ENCODE measurements at regions not wholly inside any gene's neighbourhood (a gene's known extent, or its start where the extent isn't known, plus 50 kb on each side); places are given as distances from the start of the nearest gene placed in this dataset.

- DNase-seq (ENCODE audit: low read depth) = no peak
Measured at GRCh38 chr11:92533657-92534335, 309.2 kb downstream of the FAT3 start.

- DNase-seq (ENCODE audit: low read depth) = no peak
Measured at GRCh38 chr11:92536883-92537282, 312.3 kb downstream of the FAT3 start.

GRCh38 chr11:92540096-92540495, 315.5 kb downstream of the FAT3 start:
- DNase-seq (ENCODE audit: low read depth) = no peak

GRCh38 chr11:92545906-92546471, 321.4 kb downstream of the FAT3 start:
- no peak for DNase-seq (ENCODE audit: low read depth)

- DNase-seq (ENCODE audit: low read depth) = no peak
Measured at GRCh38 chr11:92546603-92547002, 322.0 kb downstream of the FAT3 start.

GRCh38 chr11:92550411-92550810, 325.8 kb downstream of the FAT3 start:
- DNase-seq (ENCODE audit: low read depth) = no peak

GRCh38 chr11:92550871-92551270, 326.3 kb downstream of the FAT3 start:
- no peak for DNase-seq (ENCODE audit: low read depth)

GRCh38 chr11:92552942-92553341, 328.3 kb downstream of the FAT3 start:
- no peak for DNase-seq (ENCODE audit: low read depth)

GRCh38 chr11:92554688-92555087, 330.1 kb downstream of the FAT3 start:
- DNase-seq (ENCODE audit: low read depth) = no peak

- peak; percentile 3 for DNase-seq (ENCODE audit: low read depth)
Measured at GRCh38 chr11:92556431-92556830, 331.8 kb downstream of the FAT3 start.

GRCh38 chr11:92557879-92558278, 333.3 kb downstream of the FAT3 start:
- no peak for DNase-seq (ENCODE audit: low read depth)

GRCh38 chr11:92558323-92558722, 333.7 kb downstream of the FAT3 start:
- no peak for DNase-seq (ENCODE audit: low read depth)

GRCh38 chr11:92569726-92570125, 345.1 kb downstream of the FAT3 start:
- DNase-seq (ENCODE audit: low read depth) = no peak

GRCh38 chr11:92572559-92572958, 347.9 kb downstream of the FAT3 start:
- no peak for DNase-seq (ENCODE audit: low read depth)

GRCh38 chr11:92576315-92576714, 351.7 kb downstream of the FAT3 start:
- DNase-seq (ENCODE audit: low read depth) = no peak

GRCh38 chr11:92580908-92581307, 356.3 kb downstream of the FAT3 start:
- no peak for DNase-seq (ENCODE audit: low read depth)

- no peak for DNase-seq (ENCODE audit: low read depth)
Measured at GRCh38 chr11:92588393-92588792, 363.8 kb downstream of the FAT3 start.

GRCh38 chr11:92589512-92589911, 364.9 kb downstream of the FAT3 start:
- DNase-seq (ENCODE audit: low read depth) = no peak

GRCh38 chr11:92591521-92591920, 366.9 kb downstream of the FAT3 start:
- DNase-seq (ENCODE audit: low read depth) = no peak

GRCh38 chr11:92594251-92594650, 369.6 kb downstream of the FAT3 start:
- no peak for DNase-seq (ENCODE audit: low read depth)

- no peak for DNase-seq (ENCODE audit: low read depth)
Measured at GRCh38 chr11:92595052-92595451, 370.4 kb downstream of the FAT3 start.

GRCh38 chr11:92596596-92597317, 372.1 kb downstream of the FAT3 start:
- peak; percentile 3 for DNase-seq (ENCODE audit: low read depth)

- DNase-seq (ENCODE audit: low read depth) = no peak
Measured at GRCh38 chr11:92601048-92601447, 368.4 kb upstream of the MTNR1B start.

Measured in ELR (cell line).